Adrenal gland (tissue), 5 donors: ENCODE measurements at regions not wholly inside any gene's neighbourhood (a gene's known extent, or its start where the extent isn't known, plus 50 kb on each side); places are given as distances from the start of the nearest gene placed in this dataset.

Experiments used
- POLR2A ChIP-seq, 2 donors: fragments of 450-650 bp; IDR thresholded peaks; one replicate each; pipeline ENCODE4 v1.6.1; 2017; ENCODE audit warnings: antibody characterized with exemption in 2 of 2, mild to moderate bottlenecking in 2 of 2, moderate library complexity in 1 of 2
- TF ChIP-seq, protein P1 (sequence below), 6 experiments: fragments of 450-650 bp in 4 of 6; fragments of 200-600 bp in 2 of 6; sonication (generic) in 1 of 6; IDR thresholded peaks; 1 replicate in 5 of 6; 2 replicates in 1 of 6; pipeline versions ENCODE4 v1.5.1 to v1.8.0; 2016 to 2021; ENCODE audit warnings: antibody characterized with exemption in 6 of 6, mild to moderate bottlenecking in 2 of 6, moderate library complexity in 1 of 6
- donor health status: DM: no; HTN: no; CAD: no.

DNA sequence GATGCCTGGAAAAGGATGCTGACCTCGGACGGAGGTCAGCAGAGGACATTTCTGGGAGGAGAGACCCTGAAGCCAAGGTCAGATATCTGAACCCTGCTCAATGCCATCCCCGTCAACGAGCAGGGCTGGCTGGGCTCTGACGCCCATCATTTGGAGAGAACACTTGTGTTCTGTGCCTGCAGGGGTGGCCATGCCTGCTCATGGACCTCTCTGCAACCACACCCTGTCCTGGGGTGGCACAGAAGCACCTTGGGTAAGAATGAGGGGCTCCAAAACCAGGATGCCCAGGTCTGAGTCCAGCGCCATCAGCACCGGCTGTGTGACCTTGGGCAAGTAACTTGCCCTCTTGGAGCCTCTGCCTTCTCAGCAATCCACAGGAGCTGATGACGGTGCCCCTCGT, 293.7 kb upstream of the FOXF1 start:
- TF ChIP-seq, protein P1, sequence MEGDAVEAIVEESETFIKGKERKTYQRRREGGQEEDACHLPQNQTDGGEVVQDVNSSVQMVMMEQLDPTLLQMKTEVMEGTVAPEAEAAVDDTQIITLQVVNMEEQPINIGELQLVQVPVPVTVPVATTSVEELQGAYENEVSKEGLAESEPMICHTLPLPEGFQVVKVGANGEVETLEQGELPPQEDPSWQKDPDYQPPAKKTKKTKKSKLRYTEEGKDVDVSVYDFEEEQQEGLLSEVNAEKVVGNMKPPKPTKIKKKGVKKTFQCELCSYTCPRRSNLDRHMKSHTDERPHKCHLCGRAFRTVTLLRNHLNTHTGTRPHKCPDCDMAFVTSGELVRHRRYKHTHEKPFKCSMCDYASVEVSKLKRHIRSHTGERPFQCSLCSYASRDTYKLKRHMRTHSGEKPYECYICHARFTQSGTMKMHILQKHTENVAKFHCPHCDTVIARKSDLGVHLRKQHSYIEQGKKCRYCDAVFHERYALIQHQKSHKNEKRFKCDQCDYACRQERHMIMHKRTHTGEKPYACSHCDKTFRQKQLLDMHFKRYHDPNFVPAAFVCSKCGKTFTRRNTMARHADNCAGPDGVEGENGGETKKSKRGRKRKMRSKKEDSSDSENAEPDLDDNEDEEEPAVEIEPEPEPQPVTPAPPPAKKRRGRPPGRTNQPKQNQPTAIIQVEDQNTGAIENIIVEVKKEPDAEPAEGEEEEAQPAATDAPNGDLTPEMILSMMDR (IDR thresholded peaks at IDR 0.05) = no peak
- no peak for TF ChIP-seq POLR2A (IDR thresholded peaks at IDR 0.05)
